ENCODE measurements at regions not wholly inside any gene's neighbourhood (a gene's known extent, or its start where the extent isn't known, plus 50 kb on each side); places are given as distances from the start of the nearest gene placed in this dataset.
A peak's percentile ranks its signal among the peaks of the same experiment; 100 is the strongest.

- peak in 12 of 58 donors; percentile 2 to 23 (median 6) for DNase-seq
Observed at GRCh38 chr3:130259166-130259874, 86.2 kb upstream of the COL6A5 start.

- no peak for DNase-seq
Observed at GRCh38 chr3:130260918-130261317, 84.6 kb upstream of the COL6A5 start.

GRCh38 chr3:130263708-130264107, 81.8 kb upstream of the COL6A5 start:
- no peak for DNase-seq

GRCh38 chr3:130266817-130267216, 78.7 kb upstream of the COL6A5 start:
- no peak for DNase-seq

- peak in 9 of 58 donors; percentile 1 to 28 (median 5) for DNase-seq
Observed at GRCh38 chr3:130276203-130276803, 69.2 kb upstream of the COL6A5 start.

GRCh38 chr3:130288670-130289069, 56.8 kb upstream of the COL6A5 start:
- DNase-seq: no peak

GRCh38 chr3:130291148-130291547, 54.3 kb upstream of the COL6A5 start:
- DNase-seq: no peak

GRCh38 chr3:130293247-130293646, 52.2 kb upstream of the COL6A5 start:
- no peak for DNase-seq

Data from anterior cingulate cortex (tissue), 58 donors.